ENCODE measurements at regions not wholly inside any gene's neighbourhood (a gene's known extent, or its start where the extent isn't known, plus 50 kb on each side); places are given as distances from the start of the nearest gene placed in this dataset.

DNA sequence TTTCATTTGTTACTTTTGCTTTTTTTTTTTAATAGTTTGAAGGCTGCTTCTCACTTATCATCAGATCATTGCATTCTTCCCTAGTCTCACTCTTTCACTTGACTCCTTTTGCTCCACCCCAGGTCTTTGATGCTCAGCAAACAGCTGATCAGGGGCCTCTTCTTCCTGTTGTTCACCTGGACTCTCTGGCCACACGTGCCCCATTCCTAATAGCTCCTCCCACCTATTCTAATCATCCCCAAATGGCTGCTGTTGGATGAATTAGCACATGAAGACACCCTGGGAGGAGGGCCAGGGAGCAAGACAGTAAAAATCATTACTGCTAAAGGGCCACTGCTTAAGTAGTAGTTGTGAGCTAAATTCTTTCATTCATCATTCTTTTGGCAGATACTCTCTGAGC lies 119.5 kb downstream of the MAB21L3 start:
- TF ChIP-seq CTCF (IDR thresholded peaks at IDR 0.05) (no peak), POLR2A (IDR thresholded peaks at IDR 0.05) (no peak)
